Ishikawa (cell line): ENCODE measurements at regions not wholly inside any gene's neighbourhood (a gene's known extent, or its start where the extent isn't known, plus 50 kb on each side); places are given as distances from the start of the nearest gene placed in this dataset.

ENCODE experiments used
- CEBPB ChIP-seq: IDR thresholded peaks from 2 replicates; pipeline ENCODE4 v1.6.1; 2012
- CREB1 ChIP-seq: IDR thresholded peaks from 2 replicates; pipeline ENCODE4 v1.6.1; 2012; ENCODE audit warnings: low read depth
- EGR1 ChIP-seq: IDR thresholded peaks from 2 replicates; pipeline ENCODE4 v1.6.1; 2012
- EP300 ChIP-seq: IDR thresholded peaks from 2 replicates; pipeline ENCODE4 v1.6.1; 2012; ENCODE audit warnings: borderline replicate concordance
- FOXM1 ChIP-seq: IDR thresholded peaks from 2 replicates; pipeline ENCODE4 v1.6.1; 2012; ENCODE audit warnings: low read depth, borderline replicate concordance
- NFIC ChIP-seq: IDR thresholded peaks from 2 replicates; pipeline ENCODE4 v1.6.1; 2012
- RAD21 ChIP-seq: IDR thresholded peaks from 2 replicates; pipeline ENCODE4 v1.6.1; 2012; ENCODE audit warnings: low read depth
- TAF1 ChIP-seq: IDR thresholded peaks from 2 replicates; pipeline ENCODE4 v1.6.1; 2012; ENCODE audit warnings: low read depth, mild to moderate bottlenecking
- TCF12 ChIP-seq: IDR thresholded peaks from 2 replicates; pipeline ENCODE4 v1.6.1; 2012; ENCODE audit warnings: low read depth
- TEAD4 ChIP-seq: IDR thresholded peaks from 2 replicates; pipeline ENCODE4 v1.6.1; 2012
- USF1 ChIP-seq: IDR thresholded peaks from 2 replicates; pipeline ENCODE4 v1.6.1; 2012
- YY1 ChIP-seq: IDR thresholded peaks from 2 replicates; pipeline ENCODE4 v1.6.1; 2012; ENCODE audit warnings: low read depth
- ZBTB7A ChIP-seq: IDR thresholded peaks from 2 replicates; pipeline ENCODE4 v1.6.1; 2012; ENCODE audit warnings: low read depth
- TF ChIP-seq, protein P1 (sequence below): IDR thresholded peaks from 2 replicates; pipeline ENCODE4 v1.6.1; 2012
- TF ChIP-seq, protein P2 (sequence below): IDR thresholded peaks from 2 replicates; pipeline ENCODE4 v1.6.1; 2012; ENCODE audit warnings: low read depth, mild to moderate bottlenecking

DNA sequence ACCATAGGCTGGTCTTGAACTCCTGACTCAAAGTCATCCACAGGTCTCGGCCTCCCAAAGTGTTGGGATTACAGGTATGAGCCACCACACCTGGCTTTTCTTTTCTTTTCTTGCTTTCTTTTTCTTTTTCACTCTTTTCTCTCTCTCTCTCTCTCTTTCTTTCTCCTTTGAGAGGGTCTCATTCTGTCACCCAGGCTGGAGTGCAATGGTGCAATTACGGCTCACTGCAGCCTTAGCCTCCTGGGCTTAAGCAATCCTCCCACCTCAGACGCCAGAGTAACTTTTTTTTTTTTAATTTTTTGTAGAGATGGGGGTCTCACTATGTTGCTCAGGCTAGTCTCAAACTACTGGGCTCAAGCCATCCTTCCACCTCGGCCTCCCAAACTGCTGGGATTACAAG is 133.1 kb upstream of the UBE2E1 start:
- TF ChIP-seq TEAD4 (no peak), FOXM1 (no peak), EGR1 (no peak), EP300 (no peak), USF1 (no peak), TAF1 (no peak), YY1 (no peak), CEBPB (no peak), CREB1 (no peak), RAD21 (no peak)
- TF ChIP-seq, protein P1, sequence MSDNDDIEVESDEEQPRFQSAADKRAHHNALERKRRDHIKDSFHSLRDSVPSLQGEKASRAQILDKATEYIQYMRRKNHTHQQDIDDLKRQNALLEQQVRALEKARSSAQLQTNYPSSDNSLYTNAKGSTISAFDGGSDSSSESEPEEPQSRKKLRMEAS = no peak

- TF ChIP-seq, protein P1 = no peak
- TF ChIP-seq TEAD4 (no peak), RAD21 (no peak), EGR1 (no peak), TCF12 (no peak), FOXM1 (no peak)
These were observed 130.7 kb upstream of the UBE2E1 start for GRCh38 chr3:23675010-23675409.

DNA sequence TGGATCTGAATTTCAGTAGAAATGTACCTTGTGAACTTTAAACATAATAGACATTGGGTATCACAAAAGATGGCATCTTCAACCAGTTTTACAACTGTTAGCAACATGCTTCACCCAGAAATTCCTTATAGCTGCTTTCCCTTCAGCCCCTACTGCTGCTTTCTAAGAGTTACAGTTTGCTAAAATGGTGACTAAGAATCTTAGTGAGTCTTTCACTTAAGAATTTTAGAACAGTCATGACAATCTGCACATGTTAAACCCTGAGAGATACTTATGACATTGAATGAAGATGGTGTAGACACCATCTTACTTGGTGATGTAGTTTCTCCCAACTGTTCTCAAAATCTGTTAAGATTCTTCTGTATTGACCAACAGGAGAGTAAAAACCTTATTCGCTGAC is 129.7 kb upstream of the UBE2E1 start:
- no peak for TF ChIP-seq TEAD4

DNA sequence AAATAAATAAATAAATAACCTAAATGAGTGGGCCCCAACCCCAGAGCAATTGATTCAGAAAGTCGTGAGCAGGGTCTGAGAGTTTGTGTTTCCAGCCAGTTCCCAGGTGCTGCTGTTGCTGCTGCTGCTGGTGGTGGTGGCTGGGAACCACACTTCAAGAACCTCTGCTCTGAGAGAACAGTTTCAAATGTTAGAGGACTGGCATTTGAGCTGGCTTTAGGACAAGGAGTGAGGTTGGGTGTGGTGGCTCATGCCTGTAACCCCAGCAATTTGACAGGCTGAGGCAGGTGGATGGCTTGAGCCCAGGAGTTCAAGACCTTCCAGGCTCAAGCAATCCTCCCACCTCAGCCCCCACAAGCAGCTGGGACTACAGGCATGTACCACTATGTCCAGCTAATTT is 123.1 kb upstream of the UBE2E1 start:
- TF ChIP-seq, protein P2, sequence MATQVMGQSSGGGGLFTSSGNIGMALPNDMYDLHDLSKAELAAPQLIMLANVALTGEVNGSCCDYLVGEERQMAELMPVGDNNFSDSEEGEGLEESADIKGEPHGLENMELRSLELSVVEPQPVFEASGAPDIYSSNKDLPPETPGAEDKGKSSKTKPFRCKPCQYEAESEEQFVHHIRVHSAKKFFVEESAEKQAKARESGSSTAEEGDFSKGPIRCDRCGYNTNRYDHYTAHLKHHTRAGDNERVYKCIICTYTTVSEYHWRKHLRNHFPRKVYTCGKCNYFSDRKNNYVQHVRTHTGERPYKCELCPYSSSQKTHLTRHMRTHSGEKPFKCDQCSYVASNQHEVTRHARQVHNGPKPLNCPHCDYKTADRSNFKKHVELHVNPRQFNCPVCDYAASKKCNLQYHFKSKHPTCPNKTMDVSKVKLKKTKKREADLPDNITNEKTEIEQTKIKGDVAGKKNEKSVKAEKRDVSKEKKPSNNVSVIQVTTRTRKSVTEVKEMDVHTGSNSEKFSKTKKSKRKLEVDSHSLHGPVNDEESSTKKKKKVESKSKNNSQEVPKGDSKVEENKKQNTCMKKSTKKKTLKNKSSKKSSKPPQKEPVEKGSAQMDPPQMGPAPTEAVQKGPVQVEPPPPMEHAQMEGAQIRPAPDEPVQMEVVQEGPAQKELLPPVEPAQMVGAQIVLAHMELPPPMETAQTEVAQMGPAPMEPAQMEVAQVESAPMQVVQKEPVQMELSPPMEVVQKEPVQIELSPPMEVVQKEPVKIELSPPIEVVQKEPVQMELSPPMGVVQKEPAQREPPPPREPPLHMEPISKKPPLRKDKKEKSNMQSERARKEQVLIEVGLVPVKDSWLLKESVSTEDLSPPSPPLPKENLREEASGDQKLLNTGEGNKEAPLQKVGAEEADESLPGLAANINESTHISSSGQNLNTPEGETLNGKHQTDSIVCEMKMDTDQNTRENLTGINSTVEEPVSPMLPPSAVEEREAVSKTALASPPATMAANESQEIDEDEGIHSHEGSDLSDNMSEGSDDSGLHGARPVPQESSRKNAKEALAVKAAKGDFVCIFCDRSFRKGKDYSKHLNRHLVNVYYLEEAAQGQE = no peak
- no peak for TF ChIP-seq YY1
- TF ChIP-seq, protein P1 = no peak
- TF ChIP-seq ZBTB7A = no peak
- no peak for TF ChIP-seq CEBPB
- TF ChIP-seq TEAD4 = no peak
- no peak for TF ChIP-seq NFIC

- TF ChIP-seq TCF12 (peak; percentile 92), RAD21 (peak; percentile 20; the same call in 1 of the 2 replicates), FOXM1 (peak; percentile 83; the same call in 1 of the 2 replicates), NFIC (peak; percentile 99), YY1 (peak; percentile 52; the same call in 1 of the 2 replicates), EP300 (peak; percentile 92), CEBPB (peak; percentile 48; the same call in 1 of the 2 replicates), USF1 (peak; percentile 46), CREB1 (no peak), TEAD4 (peak; percentile 63), TAF1 (no peak), EGR1 (no peak), ZBTB7A (no peak)
- TF ChIP-seq, protein P1 = peak; percentile 28; the same call in 1 of the 2 replicates
- TF ChIP-seq, protein P2 = no peak
These were observed 120.1 kb upstream of the UBE2E1 start for GRCh38 chr3:23685541-23686258.

GRCh38 chr3:23686519-23686918 is 119.2 kb upstream of the UBE2E1 start:
- TF ChIP-seq RAD21 = no peak
- no peak for TF ChIP-seq ZBTB7A
- no peak for TF ChIP-seq TEAD4
- TF ChIP-seq EP300 = no peak
- no peak for TF ChIP-seq EGR1
- TF ChIP-seq TCF12 = no peak
- no peak for TF ChIP-seq FOXM1
- TF ChIP-seq, protein P2 = no peak
- TF ChIP-seq, protein P1 = no peak
